ENCODE measurements at regions not wholly inside any gene's neighbourhood (a gene's known extent, or its start where the extent isn't known, plus 50 kb on each side); places are given as distances from the start of the nearest gene placed in this dataset.

- TF ChIP-seq CTCF (IDR thresholded peaks at IDR 0.05) (no peak), POLR2A (IDR thresholded peaks at IDR 0.05) (no peak)
These were observed 98.6 kb downstream of the TMEM17 start for GRCh38 chr2:62407401-62407800.

All from breast epithelium (tissue), 3 donors.